Ovary (tissue), 3 donors: ENCODE measurements at regions not wholly inside any gene's neighbourhood (a gene's known extent, or its start where the extent isn't known, plus 50 kb on each side); places are given as distances from the start of the nearest gene placed in this dataset.

Experiments
- CTCF ChIP-seq, 3 donors: fragments of 450-650 bp in 2 of 3; fragments of 200-600 bp in 1 of 3; IDR thresholded peaks; one replicate each; pipeline versions ENCODE4 v1.5.1 to v1.8.0; 2016 to 2022; ENCODE audit warnings: antibody characterized with exemption in 3 of 3, mild to moderate bottlenecking in 1 of 3
- EP300 ChIP-seq: sonication (generic); formaldehyde crosslinking; IDR thresholded peaks from one replicate; pipeline ENCODE4 v1.6.1; 2017; ENCODE audit warnings: antibody characterized with exemption
- POLR2A ChIP-seq: fragments of 450-650 bp; IDR thresholded peaks from one replicate; pipeline ENCODE4 v1.6.1; 2017; ENCODE audit warnings: antibody characterized with exemption, mild to moderate bottlenecking, moderate library complexity
- donor health status: DM: no; HTN: no; CAD: no.

GRCh38 chr2:226634943-226635604 is 164.5 kb downstream of the IRS1 start:
- TF ChIP-seq CTCF (IDR thresholded peaks at IDR 0.05) = no peak
- TF ChIP-seq POLR2A = no peak
- TF ChIP-seq EP300 = no peak
